GM12878 (cell line): ENCODE measurements at regions not wholly inside any gene's neighbourhood (a gene's known extent, or its start where the extent isn't known, plus 50 kb on each side); places are given as distances from the start of the nearest gene placed in this dataset.

ENCODE experiments used
- ATAC-seq: fragments of 200-7000 bp; cut with Tn5 transposase; 3 replicates; pipeline ENCODE4 v1.9.1; 2020; ENCODE audit warnings: mild to moderate bottlenecking, moderate library complexity
- BruUV-seq: library from RNA; stranded (reverse); fragments of 400-500 nt; replicated peaks from 2 replicates; lab custom pipeline; 2021; lab: Mats Ljungman, UMichigan
- CTCF ChIA-PET: fragments of 300-600 bp; sonication (Branson Sonifier 250); formaldehyde crosslinking; extraction: SDS; loops from one replicate; lab custom pipeline; 2021; ENCODE audit warnings: inconsistent platforms; lab: Yijun Ruan, JAX
- POLR2A ChIA-PET: fragments of 350-600 bp; formaldehyde crosslinking; extraction: SDS; loops from one replicate; lab custom pipeline; 2021; ENCODE audit warnings: inconsistent platforms; lab: Charles Lee
- RAD21 ChIA-PET: fragments of 300-600 bp; sonication (Branson Sonifier 250); formaldehyde crosslinking; loops from one replicate; lab custom pipeline; 2023; ENCODE audit warnings: antibody characterized with exemption; ENCODE audit not compliant: unreplicated experiment; lab: Charles Lee
- SMC1A ChIA-PET: fragments of 300-600 bp; sonication (Branson Sonifier 250); formaldehyde crosslinking; loops from one replicate; lab custom pipeline; 2023; ENCODE audit not compliant: unreplicated experiment, uncharacterized antibody; lab: Charles Lee
- DNase-seq: peaks from one replicate; pipeline ENCODE4 v3.0.0-alpha.2; 2011; ENCODE audit warnings: low read depth, low spot score
- FAIRE-seq: peaks from 3 replicates; lab custom pipeline; 2011; peaks lifted over from hg19 to GRCh38; lab: Jason Lieb, UNC
- H2AFZ ChIP-seq: 2 replicates; pipeline ENCODE4 v1.6.0; 2011; ENCODE audit warnings: low read depth, low read length, control low read depth; ENCODE audit not compliant: control insufficient read depth
- H3K27ac ChIP-seq: 2 replicates; pipeline ENCODE4 v1.5.1; 2011; ENCODE audit warnings: control low read depth; ENCODE audit not compliant: control insufficient read depth, insufficient read depth
- H3K27me3 ChIP-seq, 2 experiments: replicated peaks in 1 of 2; 2 replicates each; pipeline versions ENCODE4 v1.6.0 to v1.6.1; 2011; ENCODE audit warnings: low read length in 1 of 2; ENCODE audit not compliant: control insufficient read depth in 2 of 2, insufficient read depth in 2 of 2
- H3K36me3 ChIP-seq, 2 experiments: 2 replicates each; pipeline ENCODE4 v1.5.1; 2011; ENCODE audit warnings: low read length in 1 of 2; ENCODE audit not compliant: control insufficient read depth in 2 of 2, insufficient read depth in 2 of 2
- H3K4me1 ChIP-seq: 2 replicates; pipeline ENCODE4 v1.6.1; 2011; ENCODE audit warnings: mild to moderate bottlenecking, low read length, moderate library complexity, mixed read lengths; ENCODE audit not compliant: control insufficient read depth, insufficient read depth
- H3K4me2 ChIP-seq: 2 replicates; pipeline ENCODE4 v1.6.0; 2011; ENCODE audit warnings: control low read depth; ENCODE audit not compliant: control insufficient read depth, insufficient read depth
- H3K4me3 ChIP-seq: fragments of 200-600 bp; sonication (generic); 2 replicates; pipeline ENCODE4 v1.5.1; 2016
- H3K79me2 ChIP-seq: 2 replicates; pipeline ENCODE4 v1.6.0; 2011; ENCODE audit warnings: low read length; ENCODE audit not compliant: control insufficient read depth, insufficient read depth
- H3K9ac ChIP-seq: 2 replicates; pipeline ENCODE4 v1.8.0; 2011; ENCODE audit warnings: low read length, control low read depth, mixed read lengths; ENCODE audit not compliant: control insufficient read depth, insufficient read depth
- H3K9me3 ChIP-seq: replicated peaks from 3 replicates; pipeline ENCODE4 v1.5.1; 2011; ENCODE audit warnings: mild to moderate bottlenecking, low read length; ENCODE audit not compliant: control insufficient read depth, insufficient read depth
- H4K20me1 ChIP-seq: 2 replicates; pipeline ENCODE4 v1.6.0; 2011; ENCODE audit not compliant: control insufficient read depth, insufficient read depth
- ASH2L ChIP-seq: fragments of 300-600, 200-600 bp; sonication (generic); IDR thresholded peaks from 2 replicates; pipeline ENCODE4 v1.6.1; 2017; ENCODE audit warnings: low read depth, mild to moderate bottlenecking, borderline replicate concordance
- ATF7 ChIP-seq: fragments of 450-650 bp; IDR thresholded peaks from 2 replicates; pipeline ENCODE4 v1.6.1; 2016; ENCODE audit warnings: low read depth, mild to moderate bottlenecking
- CBX5 ChIP-seq: sonication (generic); IDR thresholded peaks from 2 replicates; pipeline ENCODE4 v1.6.1; 2016; ENCODE audit warnings: low read depth, moderate library complexity, mild to moderate bottlenecking, inconsistent platforms
- CEBPZ ChIP-seq: fragments of 150-350 bp; IDR thresholded peaks from 2 replicates; pipeline ENCODE4 v1.6.1; 2016; ENCODE audit warnings: low read depth, low read length
- ELK1 ChIP-seq: IDR thresholded peaks from 2 replicates; pipeline ENCODE4 v1.6.1; 2012; ENCODE audit warnings: low read depth, low read length, improper control_type of control experiment
- HDAC2 ChIP-seq: fragments of 200-600 bp; sonication (generic); IDR thresholded peaks from 2 replicates; pipeline ENCODE4 v1.6.1; 2017
- IRF4 ChIP-seq: IDR thresholded peaks from 2 replicates; pipeline ENCODE4 v1.6.1; 2011; ENCODE audit warnings: low read depth, low read length
- MYC ChIP-seq: IDR thresholded peaks from 2 replicates; pipeline ENCODE4 v1.6.1; 2011; ENCODE audit warnings: mild to moderate bottlenecking, low read length, moderate library complexity, inconsistent platforms; ENCODE audit not compliant: insufficient read depth, insufficient replicate concordance, insufficient read length, severe bottlenecking
- PML ChIP-seq: IDR thresholded peaks from 2 replicates; pipeline ENCODE4 v1.6.1; 2012; ENCODE audit warnings: low read length, inconsistent platforms
- RBBP5 ChIP-seq: fragments of 200-600 bp; sonication (generic); conservative IDR thresholded peaks from 2 replicates; pipeline ENCODE4 v1.6.1; 2016
- SIN3A ChIP-seq: IDR thresholded peaks from 2 replicates; pipeline ENCODE4 v1.6.1; 2012; ENCODE audit warnings: low read depth, low read length, improper control_type of control experiment
- ZNF24 ChIP-seq: fragments of 450-650 bp; IDR thresholded peaks from 2 replicates; pipeline ENCODE4 v1.6.1; 2017; ENCODE audit warnings: antibody characterized with exemption, mild to moderate bottlenecking
- WGBS: methylation state at CpG from one replicate; pipeline ENCODE4 v1.1.6; 2016; ENCODE audit warnings: low lambda C conversion rate; ENCODE audit not compliant: insufficient replicate concordance, insufficient coverage; ENCODE audit errors: missing lambda C conversion rate; 5-methylcytosine and 5-hydroxymethylcytosine counted together
- in situ Hi-C: fragments of 300-500 bp; cut with MboI; formaldehyde crosslinking; loops from 9 replicates; pipeline ENCODE4 v1.14.3; 2018; ENCODE audit warnings: mixed read lengths
- intact Hi-C: fragments of 100-400 bp; cut with micrococcal nuclease; formaldehyde crosslinking; loops from one replicate; pipeline ENCODE4 v1.14.2; 2022; ENCODE audit not compliant: unreplicated experiment
- TF ChIP-seq, protein P1 (sequence below): IDR thresholded peaks from 2 replicates; pipeline ENCODE4 v1.6.1; 2012; ENCODE audit warnings: low read length, inconsistent platforms
- TF ChIP-seq, protein P2 (sequence below): IDR thresholded peaks from 2 replicates; pipeline ENCODE4 v1.6.1; 2012; ENCODE audit warnings: low read depth, low read length, improper control_type of control experiment
- TF ChIP-seq, protein P3 (sequence below): fragments of 450-650 bp; IDR thresholded peaks from 2 replicates; pipeline ENCODE4 v1.6.1; 2017; ENCODE audit warnings: antibody characterized with exemption, mild to moderate bottlenecking, moderate library complexity

DNA sequence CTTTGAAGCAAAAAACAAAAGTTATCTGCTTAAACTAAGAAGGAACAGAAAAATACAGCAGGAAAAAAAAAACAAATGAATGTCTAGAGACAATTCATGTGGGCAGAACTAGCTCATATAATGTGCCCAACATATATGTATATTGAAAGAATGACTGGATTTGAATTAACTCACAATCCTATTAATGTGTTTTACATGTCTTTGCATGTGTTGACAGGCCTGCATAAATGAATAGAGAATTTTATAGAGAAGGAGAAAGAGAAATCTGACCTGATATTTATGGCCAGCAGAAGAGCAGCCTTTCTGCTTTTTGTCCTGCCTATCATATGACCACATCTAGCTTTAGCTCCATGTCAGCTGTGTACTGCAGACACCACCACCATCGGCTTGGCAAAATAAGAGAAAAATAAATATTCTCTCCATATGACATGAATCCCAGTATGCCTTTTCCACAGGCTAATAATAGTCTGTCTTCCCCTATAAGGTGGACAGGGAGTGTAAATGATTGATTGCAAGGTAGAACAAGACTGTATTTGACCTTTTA lies 171.5 kb upstream of the PALMD start:
- SMC1A ChIA-PET: interaction anchor here (0.6 to 1.4 kb wide), 2 partner anchors 8 to 1392 kb away, joined by 3 to 5 read pairs; no protein-coding TSS in a partner anchor
- no peaks in the 10 kb centered on the region for H3K36me3 ChIP-seq
- POLR2A ChIA-PET: no interaction called here
- no peaks in the 10 kb centered on the region for H3K27me3 ChIP-seq
- no peak overlapping the region for H3K4me3 ChIP-seq
- H3K9me3 ChIP-seq: no peaks in the 10 kb centered on the region
- no peaks in the 10 kb centered on the region for H3K79me2 ChIP-seq
- H3K4me2 ChIP-seq: no peak overlapping the region
- CTCF ChIA-PET: interaction anchor here (1.1 kb wide), 1 partner anchor 121 kb away, joined by 3 read pairs; no protein-coding TSS in a partner anchor
- H2AFZ ChIP-seq: no peak overlapping the region
- H3K4me1 ChIP-seq: no peaks in the 10 kb centered on the region
- BruUV-seq: no TSS peak
- in situ Hi-C loops: loop anchor here (10.0 kb wide), 1 partner anchor 300 kb away; no protein-coding TSS in a partner anchor
- H4K20me1 ChIP-seq: no peaks in the 10 kb centered on the region
- no peak overlapping the region for H3K27ac ChIP-seq
- RAD21 ChIA-PET: no interaction called here
- intact Hi-C loops: no loop called here
- 0% methylated on average over 1 of the region's 1 CpG for WGBS
- no peak for ATAC-seq
- no peak overlapping the region for H3K9ac ChIP-seq
- no peak for FAIRE-seq
- no peak for DNase-seq
- no peak for TF ChIP-seq ASH2L
- TF ChIP-seq, protein P1, sequence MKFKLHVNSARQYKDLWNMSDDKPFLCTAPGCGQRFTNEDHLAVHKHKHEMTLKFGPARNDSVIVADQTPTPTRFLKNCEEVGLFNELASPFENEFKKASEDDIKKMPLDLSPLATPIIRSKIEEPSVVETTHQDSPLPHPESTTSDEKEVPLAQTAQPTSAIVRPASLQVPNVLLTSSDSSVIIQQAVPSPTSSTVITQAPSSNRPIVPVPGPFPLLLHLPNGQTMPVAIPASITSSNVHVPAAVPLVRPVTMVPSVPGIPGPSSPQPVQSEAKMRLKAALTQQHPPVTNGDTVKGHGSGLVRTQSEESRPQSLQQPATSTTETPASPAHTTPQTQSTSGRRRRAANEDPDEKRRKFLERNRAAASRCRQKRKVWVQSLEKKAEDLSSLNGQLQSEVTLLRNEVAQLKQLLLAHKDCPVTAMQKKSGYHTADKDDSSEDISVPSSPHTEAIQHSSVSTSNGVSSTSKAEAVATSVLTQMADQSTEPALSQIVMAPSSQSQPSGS: no peak
- TF ChIP-seq HDAC2: no peak
- no peak for TF ChIP-seq PML
- TF ChIP-seq CEBPZ: no peak
- TF ChIP-seq MYC: no peak
- TF ChIP-seq SIN3A: no peak
- no peak for TF ChIP-seq IRF4
- TF ChIP-seq RBBP5: no peak
- TF ChIP-seq ELK1: no peak
- no peak for TF ChIP-seq ZNF24
- TF ChIP-seq, protein P2, sequence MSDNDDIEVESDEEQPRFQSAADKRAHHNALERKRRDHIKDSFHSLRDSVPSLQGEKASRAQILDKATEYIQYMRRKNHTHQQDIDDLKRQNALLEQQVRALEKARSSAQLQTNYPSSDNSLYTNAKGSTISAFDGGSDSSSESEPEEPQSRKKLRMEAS: no peak
- no peak for TF ChIP-seq ATF7
- TF ChIP-seq CBX5: no peak
- TF ChIP-seq, protein P3, sequence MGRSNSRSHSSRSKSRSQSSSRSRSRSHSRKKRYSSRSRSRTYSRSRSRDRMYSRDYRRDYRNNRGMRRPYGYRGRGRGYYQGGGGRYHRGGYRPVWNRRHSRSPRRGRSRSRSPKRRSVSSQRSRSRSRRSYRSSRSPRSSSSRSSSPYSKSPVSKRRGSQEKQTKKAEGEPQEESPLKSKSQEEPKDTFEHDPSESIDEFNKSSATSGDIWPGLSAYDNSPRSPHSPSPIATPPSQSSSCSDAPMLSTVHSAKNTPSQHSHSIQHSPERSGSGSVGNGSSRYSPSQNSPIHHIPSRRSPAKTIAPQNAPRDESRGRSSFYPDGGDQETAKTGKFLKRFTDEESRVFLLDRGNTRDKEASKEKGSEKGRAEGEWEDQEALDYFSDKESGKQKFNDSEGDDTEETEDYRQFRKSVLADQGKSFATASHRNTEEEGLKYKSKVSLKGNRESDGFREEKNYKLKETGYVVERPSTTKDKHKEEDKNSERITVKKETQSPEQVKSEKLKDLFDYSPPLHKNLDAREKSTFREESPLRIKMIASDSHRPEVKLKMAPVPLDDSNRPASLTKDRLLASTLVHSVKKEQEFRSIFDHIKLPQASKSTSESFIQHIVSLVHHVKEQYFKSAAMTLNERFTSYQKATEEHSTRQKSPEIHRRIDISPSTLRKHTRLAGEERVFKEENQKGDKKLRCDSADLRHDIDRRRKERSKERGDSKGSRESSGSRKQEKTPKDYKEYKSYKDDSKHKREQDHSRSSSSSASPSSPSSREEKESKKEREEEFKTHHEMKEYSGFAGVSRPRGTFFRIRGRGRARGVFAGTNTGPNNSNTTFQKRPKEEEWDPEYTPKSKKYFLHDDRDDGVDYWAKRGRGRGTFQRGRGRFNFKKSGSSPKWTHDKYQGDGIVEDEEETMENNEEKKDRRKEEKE: no peak
